Osteocyte (in vitro differentiated cells): ENCODE measurements at regions not wholly inside any gene's neighbourhood (a gene's known extent, or its start where the extent isn't known, plus 50 kb on each side); places are given as distances from the start of the nearest gene placed in this dataset.

Source experiments
- DNase-seq: peaks from one replicate; pipeline ENCODE4 v3.0.0; 2021; ENCODE audit warnings: mixed read lengths; ENCODE audit not compliant: unreplicated experiment; ENCODE audit errors: extremely low spot score
- H3K27ac Mint-ChIP-seq: one replicate; pipeline ENCODE4 v1.8.0; 2021; ENCODE audit warnings: mild to moderate bottlenecking, mixed read lengths; ENCODE audit not compliant: unreplicated experiment
- H3K27me3 Mint-ChIP-seq: one replicate; pipeline ENCODE4 v1.8.0; 2021; ENCODE audit warnings: mixed read lengths; ENCODE audit not compliant: unreplicated experiment
- H3K36me3 Mint-ChIP-seq: one replicate; pipeline ENCODE4 v1.8.0; 2021; ENCODE audit warnings: mixed read lengths; ENCODE audit not compliant: unreplicated experiment
- H3K4me1 Mint-ChIP-seq: one replicate; pipeline ENCODE4 v1.8.0; 2021; ENCODE audit warnings: mixed read lengths; ENCODE audit not compliant: unreplicated experiment
- H3K4me3 Mint-ChIP-seq: one replicate; pipeline ENCODE4 v1.8.0; 2021; ENCODE audit warnings: mild to moderate bottlenecking, moderate library complexity, mixed read lengths; ENCODE audit not compliant: unreplicated experiment
- H3K9me3 Mint-ChIP-seq: one replicate; pipeline ENCODE4 v1.8.0; 2021; ENCODE audit warnings: mixed read lengths; ENCODE audit not compliant: unreplicated experiment
- CTCF ChIP-seq: fragments of 200-600 bp; sonication (generic); IDR thresholded peaks from 2 replicates; pipeline ENCODE4 v1.5.0; 2021; ENCODE audit warnings: antibody characterized with exemption, mild to moderate bottlenecking, moderate library complexity

GRCh38 chr6:41463062-41463930 lies 82.9 kb upstream of the FOXP4 start:
- peaks cover 3% of the 10 kb centered on the region for H3K4me1 Mint-ChIP-seq
- no peaks in the 10 kb centered on the region for H3K9me3 Mint-ChIP-seq
- DNase-seq: no peak
- no peaks in the 10 kb centered on the region for H3K36me3 Mint-ChIP-seq
- no peak overlapping the region for H3K4me3 Mint-ChIP-seq
- TF ChIP-seq CTCF: peak; percentile 29
- peaks cover 9% of the 10 kb centered on the region for H3K27me3 Mint-ChIP-seq
- no peak overlapping the region for H3K27ac Mint-ChIP-seq

GRCh38 chr6:41464019-41464418 lies 82.2 kb upstream of the FOXP4 start:
- TF ChIP-seq CTCF: no peak
- Mint-ChIP-seq H3K4me3 (no peak overlapping the region), H3K27ac (no peak overlapping the region), H3K27me3 (peaks cover 12% of the 10 kb centered on the region), H3K4me1 (peaks cover 3% of the 10 kb centered on the region), H3K9me3 (no peaks in the 10 kb centered on the region), H3K36me3 (no peaks in the 10 kb centered on the region)
- DNase-seq: no peak

- TF ChIP-seq CTCF: no peak
- no peaks in the 10 kb centered on the region for H3K9me3 Mint-ChIP-seq
- H3K4me3 Mint-ChIP-seq: no peak overlapping the region
- peaks cover 13% of the 10 kb centered on the region for H3K27me3 Mint-ChIP-seq
- no peaks in the 10 kb centered on the region for H3K36me3 Mint-ChIP-seq
- no peak for DNase-seq
- no peak overlapping the region for H3K27ac Mint-ChIP-seq
- peaks cover 3% of the 10 kb centered on the region for H3K4me1 Mint-ChIP-seq
Measured at GRCh38 chr6:41464481-41464880, 81.7 kb upstream of the FOXP4 start.

- H3K27me3 Mint-ChIP-seq: peaks cover 21% of the 10 kb centered on the region
- no peak overlapping the region for H3K27ac Mint-ChIP-seq
- H3K36me3 Mint-ChIP-seq: no peaks in the 10 kb centered on the region
- no peak for DNase-seq
- H3K9me3 Mint-ChIP-seq: no peaks in the 10 kb centered on the region
- peaks cover 10% of the 10 kb centered on the region for H3K4me1 Mint-ChIP-seq
- no peak overlapping the region for H3K4me3 Mint-ChIP-seq
- TF ChIP-seq CTCF: no peak
Measured at GRCh38 chr6:41466437-41466990, 79.7 kb upstream of the FOXP4 start.

GRCh38 chr6:41467061-41467460 lies 79.1 kb upstream of the FOXP4 start:
- TF ChIP-seq CTCF: no peak
- H3K36me3 Mint-ChIP-seq: no peaks in the 10 kb centered on the region
- no peak for DNase-seq
- no peaks in the 10 kb centered on the region for H3K9me3 Mint-ChIP-seq
- H3K27ac Mint-ChIP-seq: no peak overlapping the region
- peaks cover 10% of the 10 kb centered on the region for H3K4me1 Mint-ChIP-seq
- H3K27me3 Mint-ChIP-seq: peaks cover 21% of the 10 kb centered on the region
- no peak overlapping the region for H3K4me3 Mint-ChIP-seq
